Bone marrow (tissue), 2 donors: ENCODE measurements at regions not wholly inside any gene's neighbourhood (a gene's known extent, or its start where the extent isn't known, plus 50 kb on each side); places are given as distances from the start of the nearest gene placed in this dataset.

Experiments used
- DNase-seq, 2 donors: peaks; one replicate each; lab custom pipeline; 2025; lab: John Stamatoyannopoulos, UW

GRCh38 chr2:37544591-37545031 is 126.8 kb downstream of the CDC42EP3 start:
- no peak for DNase-seq

DNA sequence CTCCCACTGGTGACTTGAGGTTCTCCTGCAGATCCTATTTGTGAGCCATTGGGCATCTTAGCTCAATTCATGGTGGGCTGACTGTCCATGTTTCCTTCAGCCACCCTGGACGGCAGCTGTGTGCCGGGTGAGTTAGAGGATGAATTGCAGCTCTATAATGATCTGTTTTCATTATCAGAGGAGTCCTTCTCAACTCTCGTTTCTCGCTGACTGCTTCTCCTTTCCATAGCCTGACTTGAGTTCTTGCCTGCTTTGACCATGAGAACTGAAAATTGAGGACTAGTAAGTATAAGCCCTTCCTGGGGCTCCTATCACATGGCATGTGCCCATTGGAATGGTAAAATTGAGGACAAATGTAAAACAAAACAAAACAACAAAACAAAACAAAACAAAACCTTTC is 121.8 kb downstream of the CDC42EP3 start:
- no peak for DNase-seq

GRCh38 chr2:37550190-37550589 is 121.3 kb downstream of the CDC42EP3 start:
- peak in 1 of 2 donors; percentile 22 for DNase-seq

DNA sequence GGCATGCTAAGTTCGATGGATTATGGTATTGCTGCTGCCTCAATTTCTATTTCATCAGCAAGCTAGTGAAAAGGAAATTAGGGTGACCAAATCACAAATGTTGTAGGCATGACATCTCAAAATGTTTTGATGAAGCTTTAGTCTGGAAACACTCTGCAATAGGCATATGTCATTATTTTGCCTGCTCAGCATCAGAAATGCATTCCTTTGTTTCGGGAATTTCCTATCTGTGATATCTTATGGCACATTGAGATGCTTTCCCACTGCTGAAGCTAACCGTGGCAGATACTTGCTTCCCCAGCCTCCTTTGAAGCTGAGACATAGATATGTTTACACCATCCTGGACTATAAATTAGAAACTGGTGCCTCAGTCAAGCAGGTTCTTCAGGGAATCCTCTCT is 119.7 kb downstream of the CDC42EP3 start:
- no peak for DNase-seq

DNA sequence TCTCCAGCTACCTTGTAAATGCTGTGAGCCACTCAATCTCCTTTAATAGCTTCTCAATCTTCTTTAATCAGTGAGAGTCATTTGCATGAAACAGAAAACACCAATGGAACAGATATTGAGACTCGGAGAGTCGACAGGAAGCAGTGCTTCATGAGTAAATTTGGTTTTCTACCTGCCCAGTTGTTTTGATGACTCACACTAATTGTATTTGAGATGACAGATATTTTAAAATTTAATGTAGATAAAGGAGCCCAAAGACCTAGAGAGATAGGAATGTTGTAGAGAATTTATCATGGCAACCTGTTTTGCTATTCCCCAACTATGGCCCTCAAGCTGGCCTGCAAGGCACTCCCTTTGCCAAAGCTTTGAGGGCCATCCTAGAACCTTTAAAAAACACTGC is 119.1 kb downstream of the CDC42EP3 start:
- DNase-seq = no peak

- no peak for DNase-seq
These were observed 117.9 kb downstream of the CDC42EP3 start for GRCh38 chr2:37553411-37554154.

- DNase-seq = no peak
These were observed 117.3 kb downstream of the CDC42EP3 start for GRCh38 chr2:37554155-37554510.

- DNase-seq = no peak
These were observed 116.8 kb downstream of the CDC42EP3 start for GRCh38 chr2:37554687-37555086.

DNA sequence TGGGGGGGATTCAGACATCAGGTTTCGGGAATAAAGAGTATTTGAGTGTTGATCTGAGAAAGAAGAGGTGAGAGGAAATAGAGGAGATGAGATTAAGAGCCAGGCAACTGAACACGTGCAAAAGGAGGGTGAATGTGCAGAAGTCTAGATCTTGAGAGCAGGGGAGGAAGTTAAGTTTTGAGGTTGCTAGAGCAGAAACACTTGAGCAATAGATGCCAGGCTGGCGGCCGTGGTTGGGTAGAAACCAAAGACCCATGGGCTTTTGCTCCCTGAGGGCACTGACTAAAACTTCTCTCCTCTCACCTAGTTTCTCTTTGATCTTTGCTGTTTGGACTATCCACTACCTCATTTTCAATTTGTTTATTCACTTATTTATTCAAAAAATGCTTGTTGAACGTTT is 116.0 kb downstream of the CDC42EP3 start:
- peak in 1 of 2 donors; percentile 79 for DNase-seq

DNA sequence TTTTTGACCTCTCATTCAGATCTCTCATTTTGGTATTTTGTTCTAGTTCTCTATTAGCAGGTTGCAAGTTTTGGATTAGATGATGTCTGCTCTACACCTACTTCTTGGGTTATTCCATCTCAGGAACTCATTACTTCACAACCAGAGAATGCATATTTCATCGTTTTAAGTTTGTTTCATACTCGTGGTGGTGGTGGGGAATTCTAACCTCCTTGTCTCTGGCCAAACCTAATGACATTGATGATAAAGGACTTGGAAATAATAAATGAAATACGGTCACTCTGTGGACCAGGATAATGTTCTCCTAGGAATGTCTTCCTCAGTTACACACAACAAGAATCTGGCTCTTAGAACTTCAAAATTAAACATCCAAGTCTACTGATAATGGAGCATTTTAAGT is 115.2 kb downstream of the CDC42EP3 start:
- no peak for DNase-seq

GRCh38 chr2:37558623-37559022 is 112.8 kb downstream of the CDC42EP3 start:
- no peak for DNase-seq

- no peak for DNase-seq
These were observed 111.1 kb downstream of the CDC42EP3 start for GRCh38 chr2:37560241-37560848.

GRCh38 chr2:37560863-37561614 is 110.4 kb downstream of the CDC42EP3 start:
- no peak for DNase-seq

GRCh38 chr2:37561615-37562569 is 109.5 kb downstream of the CDC42EP3 start:
- DNase-seq = peak in 1 of 2 donors; percentile 31

- DNase-seq = peak in 1 of 2 donors; percentile 17
These were observed 107.9 kb downstream of the CDC42EP3 start for GRCh38 chr2:37563375-37564015.

- no peak for DNase-seq
These were observed 107.1 kb downstream of the CDC42EP3 start for GRCh38 chr2:37564356-37564755.

DNA sequence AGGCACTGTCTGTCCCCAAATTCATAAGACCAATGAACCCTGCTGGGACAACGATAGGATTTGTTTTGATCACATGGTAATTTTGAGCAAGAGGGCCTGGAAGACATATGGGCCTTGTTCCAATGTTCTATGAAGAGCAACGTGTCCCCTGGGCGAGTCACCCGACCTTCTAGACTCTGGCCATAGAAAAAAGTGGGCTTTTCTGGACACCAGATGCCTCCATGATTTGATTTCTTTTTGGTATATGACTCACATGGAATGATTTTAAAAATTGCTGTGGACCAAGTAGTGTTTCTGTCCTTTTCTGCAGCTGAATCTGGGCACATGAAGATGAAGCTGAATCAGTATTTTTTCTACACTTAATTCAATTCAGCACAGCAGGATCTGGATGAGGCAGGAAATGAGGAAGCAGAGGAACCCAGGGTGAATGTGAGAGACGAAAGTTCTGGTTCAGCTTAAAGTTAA is 104.9 kb downstream of the CDC42EP3 start:
- no peak for DNase-seq

GRCh38 chr2:37568565-37568964 is 102.9 kb downstream of the CDC42EP3 start:
- DNase-seq = no peak

- no peak for DNase-seq
These were observed 102.2 kb downstream of the CDC42EP3 start for GRCh38 chr2:37569131-37569823.

DNA sequence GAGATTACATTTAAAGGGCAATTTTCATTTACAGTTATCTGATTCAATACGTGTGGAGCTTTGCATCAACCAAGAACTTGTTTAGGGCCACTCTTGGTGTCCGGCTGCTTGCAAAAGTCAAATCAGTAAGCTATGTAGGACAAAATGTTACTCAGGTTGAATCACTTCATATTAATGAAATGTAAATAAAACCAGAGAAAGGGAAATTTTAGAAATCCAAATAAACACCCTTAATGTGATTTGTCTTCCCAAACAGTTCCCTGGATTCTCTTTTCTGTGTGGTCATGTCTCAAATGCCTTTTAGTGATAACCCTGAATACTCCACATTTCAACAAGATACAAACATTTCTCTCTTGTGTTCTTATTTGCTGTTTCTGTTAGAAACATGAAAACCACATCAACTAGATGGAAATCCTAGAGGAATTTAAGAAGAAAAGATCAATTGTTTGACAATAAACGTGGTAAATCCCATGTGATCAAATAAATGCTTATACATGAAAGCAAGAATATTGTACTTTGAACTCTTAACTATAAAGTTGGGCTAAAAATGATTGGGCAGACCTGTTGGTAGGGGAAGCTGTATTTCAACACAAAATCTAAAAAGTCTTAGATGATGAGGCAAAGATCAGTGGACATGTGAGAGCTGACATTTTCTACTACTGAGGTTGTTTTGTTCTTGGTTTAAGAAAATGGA is 101.3 kb downstream of the CDC42EP3 start:
- DNase-seq = no peak
